NCI-H1930 (cell line): ENCODE measurements at regions not wholly inside any gene's neighbourhood (a gene's known extent, or its start where the extent isn't known, plus 50 kb on each side); places are given as distances from the start of the nearest gene placed in this dataset.
A peak's percentile ranks its signal among the peaks of the same experiment; 100 is the strongest.
"Not testable (repeated sequence)": the region's sequence is repeated elsewhere in the genome, so short reads cannot be mapped to it uniquely, and the experiment has no call there.

Source experiments
- DNase-seq, 2 experiments: peaks; one replicate each; lab custom pipeline; 2025; lab: John Stamatoyannopoulos, UW

DNA sequence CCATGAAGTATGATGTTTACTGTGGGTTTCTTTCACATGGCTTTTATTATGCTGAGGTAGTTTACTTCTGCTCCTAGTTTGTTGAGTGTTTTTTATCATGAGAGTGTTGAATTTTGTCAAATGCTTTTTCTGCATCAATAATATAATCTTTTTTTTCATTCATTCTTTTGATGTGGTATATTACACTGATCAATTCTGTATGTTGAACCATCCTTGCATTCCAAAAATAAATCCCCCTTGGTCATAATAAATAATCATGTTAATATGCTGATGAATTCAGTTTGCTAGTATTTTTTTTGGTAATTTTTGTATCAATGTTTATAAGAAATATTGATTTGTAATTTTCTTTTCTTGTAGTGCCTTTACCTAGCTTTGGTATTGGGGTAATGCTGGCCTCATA, 97.9 kb upstream of the ZNF648 start:
- DNase-seq, result no peak

DNA sequence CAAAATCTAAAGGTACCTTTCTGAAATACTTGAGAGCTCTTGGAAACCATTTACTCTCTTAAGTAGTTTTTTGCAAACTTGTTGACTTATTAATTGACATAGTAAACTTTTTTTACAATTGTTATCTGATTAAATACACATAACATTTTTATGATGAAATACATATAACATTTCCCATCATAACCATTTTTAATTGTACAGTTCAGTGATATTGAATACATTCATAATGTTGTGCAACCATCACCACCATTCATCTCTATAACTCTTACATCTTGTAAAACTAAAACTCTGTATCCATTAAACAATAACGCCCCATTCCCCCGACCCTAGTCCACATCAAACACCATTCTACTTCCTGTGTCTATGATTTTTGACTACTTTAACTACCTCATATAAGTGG, 95.7 kb upstream of the ZNF648 start:
- no peak for DNase-seq

DNA sequence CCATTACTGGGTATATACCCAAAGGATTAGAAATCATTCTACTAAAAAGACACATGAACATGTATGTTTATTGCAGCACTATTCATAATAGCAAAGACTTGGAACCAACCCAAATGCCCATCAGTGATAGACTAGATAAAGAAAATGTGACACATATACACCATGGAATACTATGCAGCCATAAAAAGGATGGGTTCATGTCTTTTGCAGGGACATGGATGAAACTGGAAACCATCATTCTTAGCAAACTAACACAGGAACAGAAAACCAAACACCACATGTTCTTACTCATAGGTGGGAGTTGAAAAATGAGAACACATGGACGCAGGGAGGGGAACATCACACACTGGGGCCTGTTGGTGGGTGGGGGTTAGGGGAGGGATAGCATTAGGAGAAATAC, 92.9 kb upstream of the ZNF648 start:
- not testable (repeated sequence) for DNase-seq

DNA sequence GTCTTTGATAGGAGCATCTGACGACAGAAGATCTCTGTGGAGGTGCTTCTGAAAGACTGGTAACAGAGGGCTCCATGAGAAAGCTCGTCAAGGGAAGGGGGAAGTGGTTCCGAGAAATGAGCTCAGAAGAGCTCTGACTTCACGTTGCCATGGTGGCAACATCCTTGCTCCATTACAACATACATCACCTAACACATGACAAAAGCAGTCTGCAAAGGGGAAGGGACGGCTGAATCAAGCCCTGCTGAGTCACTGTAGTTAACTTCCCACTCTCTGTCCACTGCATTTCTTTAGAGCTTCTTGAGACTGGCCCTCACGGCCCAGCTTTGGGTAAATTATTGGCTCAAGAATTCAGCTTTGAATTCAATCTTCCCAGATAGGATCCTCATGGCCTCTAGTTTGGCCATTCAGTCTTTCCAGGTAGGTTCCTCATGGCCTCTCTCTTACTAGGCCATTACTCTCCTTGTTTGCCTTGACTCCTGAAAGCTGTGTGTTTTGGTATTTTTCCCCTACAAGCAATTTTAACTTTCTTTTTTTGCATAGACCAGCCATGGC, 88.0 kb upstream of the ZNF648 start:
- no peak for DNase-seq

DNA sequence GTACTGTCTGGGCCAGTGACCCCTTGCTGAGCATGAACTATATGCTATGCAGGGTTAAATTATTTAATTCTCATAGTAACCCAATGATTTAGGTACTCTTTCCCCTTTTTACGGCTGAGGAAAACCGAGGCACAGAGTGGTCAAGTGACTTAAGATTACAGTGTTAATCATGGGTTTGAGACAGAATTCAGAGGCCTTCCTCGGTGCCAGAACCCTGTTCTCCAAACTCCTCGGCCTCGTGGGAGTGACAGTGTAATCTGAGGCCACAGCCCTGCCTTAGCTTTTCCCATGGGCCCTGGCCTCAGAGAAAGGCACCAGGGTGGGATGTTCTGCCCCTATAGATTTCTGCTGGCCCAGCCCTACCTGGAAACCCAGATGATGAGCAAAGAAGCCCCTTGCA, 86.4 kb upstream of the ZNF648 start:
- DNase-seq, result no peak

DNA sequence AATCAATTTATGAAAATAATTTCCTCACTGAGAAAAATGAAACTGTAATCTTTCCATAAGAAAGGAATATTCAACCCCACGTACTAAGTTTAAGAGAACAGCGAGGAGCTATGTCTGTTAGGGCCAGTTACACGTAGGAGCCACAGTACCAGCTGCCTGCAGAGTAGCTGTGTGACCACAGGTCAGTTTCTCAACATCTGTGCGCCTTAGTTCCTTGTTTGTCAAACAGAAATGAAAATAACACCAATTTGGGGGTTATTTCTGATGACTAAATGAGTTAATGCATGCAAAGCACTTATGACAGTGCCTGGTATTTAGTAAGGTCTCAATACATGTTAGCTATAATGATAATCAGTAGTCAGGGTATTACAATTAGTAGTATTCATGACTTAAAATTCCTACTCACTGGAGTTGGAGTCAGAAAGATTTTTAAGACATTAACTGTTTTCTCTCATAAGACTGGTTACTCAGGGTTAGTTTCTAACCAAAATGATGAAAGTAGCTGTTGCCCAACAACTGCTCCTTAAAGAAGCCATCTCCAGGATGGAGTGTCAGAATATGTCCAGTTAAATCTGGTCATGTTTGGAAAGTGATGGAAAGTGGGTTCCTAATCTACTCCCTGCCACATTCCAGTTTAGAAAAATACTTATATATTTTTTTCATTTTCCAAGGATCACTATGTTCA, 85.8 kb upstream of the ZNF648 start:
- DNase-seq, result no peak

DNA sequence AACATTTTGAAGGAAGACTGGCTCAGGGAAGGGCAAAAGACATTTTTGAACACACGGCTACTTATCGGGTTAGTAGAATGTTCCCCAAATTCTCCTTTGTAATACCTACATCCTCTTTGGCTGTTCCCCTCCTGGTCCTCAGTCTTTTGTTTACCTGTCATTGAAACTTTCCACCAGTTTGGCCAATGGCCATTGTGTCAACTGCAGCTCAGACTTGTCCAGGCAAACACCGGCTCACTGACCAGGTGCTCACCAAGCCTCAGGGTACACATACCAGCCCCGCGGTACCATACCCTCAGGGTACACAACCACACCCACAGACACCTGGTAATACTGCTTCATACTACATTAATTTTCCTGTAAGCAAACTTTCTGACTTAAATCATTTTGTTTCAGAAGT, 84.8 kb upstream of the ZNF648 start:
- DNase-seq, result no peak

DNA sequence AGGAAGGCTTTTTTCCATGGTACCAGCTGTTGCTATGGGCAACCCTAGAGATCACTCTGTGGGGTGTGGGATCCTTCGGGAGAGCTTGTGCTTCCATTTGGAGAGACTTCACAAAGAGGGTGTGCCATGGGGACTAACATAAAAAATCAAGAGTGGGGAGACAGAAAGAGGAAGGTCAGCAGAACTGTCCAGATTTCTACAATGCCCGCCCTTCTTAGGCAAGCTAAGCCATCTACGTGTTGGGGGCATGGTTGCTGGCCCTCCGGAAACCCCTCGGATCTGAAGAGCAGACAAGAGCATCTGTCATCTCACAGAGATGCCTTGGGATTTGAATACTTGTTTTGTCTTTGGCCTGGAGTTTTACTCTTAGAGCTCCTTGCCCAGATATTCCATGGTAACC, 83.9 kb upstream of the ZNF648 start:
- no peak for DNase-seq

DNA sequence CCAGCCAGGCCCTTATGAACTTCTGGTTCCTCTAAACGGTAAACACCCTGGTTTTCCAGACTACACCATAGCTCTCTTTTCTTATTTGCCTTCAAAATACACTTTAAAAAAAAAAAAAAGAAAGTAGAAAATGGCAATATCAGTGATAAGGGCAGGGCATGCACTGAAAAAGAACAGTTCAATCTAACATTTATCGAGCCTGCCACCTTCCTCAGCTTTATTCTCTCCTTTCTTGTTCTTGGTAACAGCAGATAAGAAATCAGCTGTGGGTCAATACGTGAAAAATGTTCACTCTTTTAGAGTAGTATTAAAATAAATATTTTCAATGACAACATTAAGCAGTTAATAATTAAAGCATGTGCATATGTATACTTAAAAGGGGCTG, 83.1 kb upstream of the ZNF648 start:
- DNase-seq, result no peak

DNA sequence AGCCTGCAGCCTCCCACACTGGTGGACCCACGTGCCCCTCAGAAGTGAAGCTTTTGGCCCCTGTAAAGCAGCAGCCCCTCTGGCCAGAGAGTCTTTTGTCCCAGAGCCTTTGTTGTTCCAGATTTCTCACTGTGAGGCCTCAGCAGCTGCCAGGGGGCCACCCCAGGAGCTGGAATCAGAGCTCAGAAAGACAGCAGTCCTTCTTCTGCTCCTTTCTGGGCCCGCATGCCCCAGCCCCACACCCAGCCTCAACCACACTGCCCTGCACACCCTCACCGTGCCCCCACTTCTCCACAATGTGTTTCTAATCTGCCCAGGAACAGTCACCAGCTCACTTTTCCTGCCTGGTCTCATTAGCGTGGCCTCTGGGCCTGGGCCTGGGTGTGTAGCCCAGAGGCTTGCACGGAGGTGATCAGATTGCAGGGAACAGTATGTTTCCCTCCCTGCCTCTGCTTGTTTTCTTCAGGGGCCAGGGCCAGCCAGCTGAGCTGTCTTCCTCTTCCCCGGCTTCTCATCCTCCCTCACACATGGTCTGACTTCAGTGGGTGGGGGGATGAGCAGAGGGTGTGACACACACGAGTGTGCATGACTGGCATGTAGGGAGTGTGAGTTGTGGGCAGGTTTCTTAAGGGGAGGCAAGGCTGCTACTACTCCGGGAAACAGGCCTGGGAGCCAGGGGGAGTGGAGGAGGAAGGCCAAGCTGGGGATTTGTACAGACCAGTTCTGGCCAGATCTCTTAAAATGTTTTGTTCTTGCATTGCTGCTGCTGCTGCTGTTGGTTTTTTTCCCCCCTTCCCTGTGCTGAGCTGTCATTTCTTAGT, 82.5 kb upstream of the ZNF648 start:
- no peak for DNase-seq

DNA sequence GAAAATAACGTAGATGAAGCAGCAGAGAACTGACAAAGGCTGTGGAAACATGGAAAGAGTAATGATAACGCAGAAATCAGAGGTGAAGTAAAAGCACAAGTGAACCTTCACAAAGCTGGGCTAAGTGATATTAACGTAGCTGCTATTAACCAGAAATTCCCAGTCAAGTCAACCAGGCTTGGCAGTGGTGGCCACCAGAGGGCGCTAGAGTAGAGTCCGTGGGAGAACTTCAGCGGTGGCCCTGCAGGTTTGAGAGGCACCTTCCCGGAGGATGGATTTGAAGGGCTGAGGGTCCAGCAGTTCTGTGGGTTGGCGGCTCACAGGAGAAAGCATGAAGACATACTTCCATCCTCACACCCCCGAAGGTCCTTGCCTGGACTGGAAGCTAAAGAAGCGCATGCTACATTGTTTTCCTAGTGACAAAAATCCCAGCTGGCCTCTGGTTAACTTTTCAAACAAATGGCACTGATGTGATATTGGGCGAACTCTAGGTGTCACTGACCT, 81.7 kb upstream of the ZNF648 start:
- peak; percentile 55 to 74 for DNase-seq

DNA sequence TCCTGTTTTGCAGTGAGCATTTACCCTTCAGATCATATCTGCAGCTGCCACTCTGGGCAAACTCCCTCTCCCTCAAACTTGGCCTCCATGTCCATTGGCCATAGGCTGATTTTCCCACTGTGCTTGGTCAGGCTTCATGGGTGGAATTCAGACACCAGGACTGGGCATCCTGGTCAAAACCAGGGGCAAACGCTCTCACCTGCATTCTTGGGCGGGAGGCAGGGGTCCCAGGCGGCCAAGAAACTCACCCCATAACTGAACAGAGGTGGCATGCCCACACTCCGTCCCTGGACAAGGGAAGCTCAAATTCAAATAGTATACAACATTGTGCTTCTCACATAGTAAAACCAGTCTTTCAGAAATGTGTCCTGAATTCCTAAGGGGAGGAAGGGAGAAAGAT, 81.1 kb upstream of the ZNF648 start:
- no peak for DNase-seq

DNA sequence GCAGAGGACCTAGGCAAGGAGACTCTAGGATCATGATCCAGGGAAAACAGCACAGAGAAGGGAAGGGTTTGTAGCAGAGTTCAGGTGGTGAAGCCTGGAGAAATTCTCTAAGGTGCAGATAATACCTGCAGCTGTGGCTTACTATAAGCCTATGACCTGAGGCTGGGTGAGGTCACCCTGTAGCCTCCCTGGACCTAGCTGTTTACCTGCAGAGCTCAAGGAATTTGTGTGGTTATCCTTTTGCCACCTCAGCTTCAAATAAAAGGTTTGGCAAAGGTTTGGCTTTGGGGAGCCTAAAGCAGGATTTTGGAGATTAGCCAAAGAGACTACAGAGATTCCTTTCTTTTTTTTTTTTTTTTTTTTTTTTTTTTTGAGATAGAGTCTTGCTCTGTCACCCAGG, 79.5 kb upstream of the ZNF648 start:
- DNase-seq, result no peak

DNA sequence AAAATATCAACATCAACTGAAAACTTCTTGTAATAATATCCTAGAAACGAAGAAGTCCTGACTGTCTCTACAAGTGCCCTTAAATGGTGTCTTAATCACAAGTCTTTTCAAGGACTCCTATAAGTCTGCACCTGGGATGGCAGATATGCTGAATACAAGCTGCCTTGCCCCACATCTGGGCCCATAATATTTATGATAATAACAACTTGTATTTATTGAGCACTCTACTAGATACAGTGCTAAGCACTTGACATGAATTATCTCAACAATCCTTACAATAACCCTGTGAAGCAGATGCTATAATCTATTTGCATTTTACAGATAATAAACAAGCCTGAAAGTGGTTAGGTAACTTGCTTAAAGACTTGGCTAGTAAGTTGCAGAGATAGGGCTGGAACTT, 78.0 kb upstream of the ZNF648 start:
- DNase-seq, result no peak

DNA sequence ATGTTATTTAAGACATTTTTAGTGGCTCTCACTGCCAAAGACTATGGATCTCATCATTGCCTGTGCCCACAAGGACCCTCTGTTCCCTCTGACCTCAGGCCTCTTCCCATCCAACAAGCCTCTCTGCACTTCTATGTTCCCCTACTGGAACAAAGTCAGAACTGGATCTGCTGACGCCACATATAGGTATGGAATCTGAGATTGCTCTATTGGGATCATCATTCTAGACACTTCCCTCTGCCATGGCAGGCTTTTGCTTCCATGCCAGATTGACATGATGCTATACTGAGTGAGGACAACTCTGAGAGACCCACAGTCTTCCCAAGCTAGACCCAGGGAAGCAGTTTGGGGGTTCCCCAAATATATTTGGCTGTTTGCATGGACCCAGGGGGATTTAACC, 76.0 kb upstream of the ZNF648 start:
- DNase-seq, result no peak

DNA sequence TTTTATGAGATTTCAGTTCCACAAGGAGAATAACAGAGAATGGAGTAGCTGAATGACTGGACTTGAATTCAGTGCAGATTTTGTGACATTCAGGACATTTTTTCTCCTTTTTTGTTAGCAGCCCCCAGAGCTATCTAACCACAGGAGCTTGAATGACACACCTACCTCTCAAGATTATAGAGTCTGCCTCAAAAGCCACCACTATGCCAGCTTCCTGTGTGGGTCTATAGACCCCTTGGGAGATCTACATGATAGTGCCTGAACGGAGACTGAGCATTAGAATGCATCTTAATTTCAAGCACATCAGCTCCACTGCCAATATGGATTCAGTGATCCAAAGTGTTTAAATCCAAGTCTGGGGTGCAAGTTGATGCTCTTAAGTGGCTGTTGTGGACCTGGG, 74.4 kb upstream of the ZNF648 start:
- DNase-seq, result no peak

DNA sequence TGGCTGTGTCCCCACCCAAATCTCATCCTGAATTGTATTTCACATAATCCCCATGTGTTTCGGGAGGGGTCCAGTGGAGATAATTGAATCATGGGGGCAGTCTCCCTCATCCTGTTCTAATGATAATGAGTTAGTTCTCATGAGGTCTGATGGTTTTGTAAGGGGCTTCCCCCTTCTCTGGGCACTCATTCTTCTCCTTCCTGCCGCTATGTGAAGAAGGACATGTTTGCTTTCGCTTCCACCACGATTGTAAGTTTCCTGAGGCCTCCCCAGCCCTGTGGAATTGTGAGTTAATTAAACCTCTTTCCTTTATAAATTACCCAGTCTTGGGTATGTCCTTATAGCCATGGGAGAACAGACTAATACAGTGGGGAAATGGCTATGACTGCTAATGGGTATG, 72.7 kb upstream of the ZNF648 start:
- DNase-seq, result no peak

DNA sequence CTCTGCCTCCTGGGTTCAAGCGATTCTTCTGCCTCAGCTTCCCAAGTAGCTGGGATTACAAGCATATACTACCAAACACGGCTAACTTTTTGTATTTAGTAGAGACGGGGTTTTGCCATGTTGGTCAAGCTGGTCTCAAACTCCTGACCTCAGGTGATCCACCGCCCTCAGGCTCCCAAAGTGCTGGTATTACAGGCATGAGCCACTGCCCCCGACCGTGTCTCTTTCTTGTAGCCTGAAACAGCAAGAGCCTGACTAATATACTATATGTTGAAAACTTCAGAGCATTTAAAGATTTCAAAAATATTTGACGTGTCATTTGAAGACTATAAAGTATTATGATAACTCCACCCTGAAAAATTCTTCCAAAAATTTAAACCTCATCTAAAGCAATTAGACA, 71.7 kb upstream of the ZNF648 start:
- no peak for DNase-seq

DNA sequence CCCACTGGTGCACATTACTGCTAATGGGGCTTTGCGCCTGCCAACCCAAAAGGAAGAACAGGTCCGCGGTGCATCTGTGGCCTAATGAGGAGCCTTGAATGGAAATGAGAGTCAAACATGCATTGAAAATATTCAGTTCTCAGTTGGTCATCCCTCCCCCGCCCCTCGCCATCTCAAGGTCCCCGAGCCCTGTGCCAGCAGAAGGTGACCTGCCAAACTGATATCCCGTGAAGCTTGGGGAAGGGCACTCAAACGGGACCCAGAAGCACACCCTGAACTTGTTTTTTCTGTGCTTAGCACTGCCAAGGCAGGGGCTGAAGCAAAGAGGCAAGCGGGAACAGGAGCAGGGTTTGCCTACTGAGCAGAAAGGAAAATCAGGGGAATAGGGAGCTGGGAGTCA, 67.9 kb upstream of the ZNF648 start:
- no peak for DNase-seq

DNA sequence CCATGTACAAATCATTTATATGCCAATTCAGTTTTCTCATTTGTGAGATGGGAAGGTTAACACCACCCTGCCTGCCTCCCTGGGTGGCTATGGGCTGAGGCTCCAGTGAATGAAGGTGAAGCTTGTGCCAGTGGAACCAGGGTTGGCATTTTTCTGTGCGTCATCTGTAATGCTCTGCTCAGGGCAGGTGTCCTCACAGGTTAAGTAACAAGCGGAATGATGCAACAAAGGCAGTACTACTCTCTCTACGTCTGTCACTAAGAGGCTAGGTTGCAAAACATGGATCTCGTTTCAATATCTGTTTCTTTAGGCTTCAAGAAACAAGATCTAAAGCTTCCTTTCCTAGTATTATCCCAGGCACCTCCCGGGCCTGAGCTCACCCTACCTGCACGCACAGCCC, 67.0 kb upstream of the ZNF648 start:
- DNase-seq, result no peak

DNA sequence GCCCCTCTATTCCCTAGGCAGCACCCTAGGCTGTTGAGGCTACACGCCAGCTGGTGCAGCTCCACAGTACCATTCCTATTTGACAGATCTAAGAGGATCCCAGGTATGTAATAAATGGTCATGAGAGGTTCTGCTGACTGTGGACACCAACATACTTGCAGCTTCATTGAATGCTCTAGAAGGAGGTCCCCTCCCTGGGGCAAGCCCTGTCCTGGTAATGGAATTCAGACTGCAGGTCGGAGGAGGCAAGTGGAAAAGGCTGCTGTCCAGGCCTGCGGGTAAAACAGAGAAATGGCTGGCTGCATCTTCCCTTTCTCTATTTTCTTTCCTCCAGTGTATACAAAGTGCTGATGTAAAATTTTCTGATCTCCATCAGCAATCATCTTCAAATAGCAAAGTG, 66.1 kb upstream of the ZNF648 start:
- DNase-seq, result no peak

DNA sequence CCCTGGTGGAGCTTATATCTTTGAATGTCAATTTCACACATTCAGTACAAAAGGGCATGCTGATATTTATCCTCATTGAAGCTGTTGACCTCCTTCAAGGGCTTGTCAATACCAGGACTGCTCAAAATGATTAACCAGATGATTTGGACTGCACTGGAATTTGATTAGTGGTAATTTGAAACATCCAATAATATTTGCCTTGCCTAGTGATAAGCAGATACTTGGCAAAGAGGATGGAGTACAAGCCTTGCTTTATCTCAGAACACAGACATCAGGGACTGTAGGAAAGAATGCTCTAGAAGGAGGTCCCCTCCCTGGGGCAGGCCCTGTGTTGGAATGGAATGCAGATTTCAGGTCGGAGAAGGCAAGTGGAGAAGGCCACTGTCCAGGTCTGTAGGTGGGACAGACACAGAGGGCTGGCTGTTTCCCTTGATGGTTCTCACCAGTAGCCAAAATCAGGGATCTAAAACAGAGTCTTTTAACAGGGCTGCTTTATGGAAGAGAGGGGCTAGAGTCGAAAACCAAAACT, 64.8 kb upstream of the ZNF648 start:
- no peak for DNase-seq

DNA sequence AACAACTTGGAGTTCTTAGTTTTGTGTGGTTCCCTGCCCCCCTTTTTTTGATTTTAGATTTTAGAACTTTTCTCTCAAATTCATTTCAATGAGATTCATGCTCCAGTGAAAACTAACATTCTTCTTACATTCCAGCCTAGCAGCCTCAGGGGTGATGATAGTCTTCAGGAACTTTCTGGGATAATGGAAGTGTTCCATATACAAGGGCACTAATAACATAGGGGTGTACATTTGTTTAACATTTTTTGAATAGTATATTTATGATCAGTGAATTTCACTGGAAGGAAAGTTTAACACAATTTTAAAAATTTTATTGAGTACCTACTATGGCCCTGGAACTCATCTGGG, 61.4 kb upstream of the ZNF648 start:
- DNase-seq, result no peak
